Amygdala (tissue), 56 donors: ENCODE measurements at regions not wholly inside any gene's neighbourhood (a gene's known extent, or its start where the extent isn't known, plus 50 kb on each side); places are given as distances from the start of the nearest gene placed in this dataset.

Experiments
- DNase-seq, 56 donors: peaks; one replicate each; lab custom pipeline; 2025; lab: John Stamatoyannopoulos, UW

GRCh38 chr15:93694033-93694432 lies 537.3 kb upstream of the MCTP2 start:
- no peak for DNase-seq

DNA sequence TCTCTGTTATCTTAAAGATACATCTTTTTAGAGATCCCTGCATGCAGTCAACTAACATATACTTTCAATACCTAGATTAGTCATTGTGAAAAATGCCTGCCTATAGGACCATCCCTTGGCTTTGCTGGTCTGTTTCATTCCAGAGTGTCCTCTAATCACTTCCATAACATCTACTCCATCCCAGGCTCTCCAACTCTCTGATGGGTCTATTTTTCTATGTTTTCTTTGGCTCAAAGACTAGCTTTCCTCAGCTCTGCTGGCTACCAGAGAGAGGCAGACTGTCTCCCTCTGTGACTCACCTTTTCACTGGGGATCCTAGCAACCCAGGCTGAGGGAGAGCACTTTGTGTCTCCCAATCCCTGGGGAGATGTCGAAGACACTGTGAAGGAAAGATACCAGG lies 547.7 kb upstream of the MCTP2 start:
- no peak for DNase-seq

- no peak for DNase-seq
These were observed 559.9 kb upstream of the MCTP2 start for GRCh38 chr15:93671387-93671943.

DNA sequence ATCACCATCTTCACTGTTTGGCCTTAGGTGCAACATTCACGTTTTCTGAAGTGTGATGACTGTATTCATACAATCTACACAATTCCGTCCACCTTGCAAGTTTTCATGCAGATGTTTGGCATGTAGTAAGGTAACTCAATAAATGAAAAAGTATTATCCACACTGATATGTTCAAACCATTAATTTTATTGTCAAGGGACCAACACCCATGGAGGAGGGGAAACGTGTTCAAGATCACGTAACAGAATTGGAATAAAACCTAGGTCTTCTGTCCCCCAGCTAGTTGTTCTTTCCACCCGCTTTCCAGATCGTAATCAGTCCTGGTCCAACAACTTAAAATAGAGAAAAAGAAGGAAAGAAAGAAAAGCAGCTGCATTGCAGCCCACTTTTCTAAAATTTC lies 560.4 kb upstream of the MCTP2 start:
- no peak for DNase-seq

GRCh38 chr15:93664213-93664956 lies 567.0 kb upstream of the MCTP2 start:
- no peak for DNase-seq

DNA sequence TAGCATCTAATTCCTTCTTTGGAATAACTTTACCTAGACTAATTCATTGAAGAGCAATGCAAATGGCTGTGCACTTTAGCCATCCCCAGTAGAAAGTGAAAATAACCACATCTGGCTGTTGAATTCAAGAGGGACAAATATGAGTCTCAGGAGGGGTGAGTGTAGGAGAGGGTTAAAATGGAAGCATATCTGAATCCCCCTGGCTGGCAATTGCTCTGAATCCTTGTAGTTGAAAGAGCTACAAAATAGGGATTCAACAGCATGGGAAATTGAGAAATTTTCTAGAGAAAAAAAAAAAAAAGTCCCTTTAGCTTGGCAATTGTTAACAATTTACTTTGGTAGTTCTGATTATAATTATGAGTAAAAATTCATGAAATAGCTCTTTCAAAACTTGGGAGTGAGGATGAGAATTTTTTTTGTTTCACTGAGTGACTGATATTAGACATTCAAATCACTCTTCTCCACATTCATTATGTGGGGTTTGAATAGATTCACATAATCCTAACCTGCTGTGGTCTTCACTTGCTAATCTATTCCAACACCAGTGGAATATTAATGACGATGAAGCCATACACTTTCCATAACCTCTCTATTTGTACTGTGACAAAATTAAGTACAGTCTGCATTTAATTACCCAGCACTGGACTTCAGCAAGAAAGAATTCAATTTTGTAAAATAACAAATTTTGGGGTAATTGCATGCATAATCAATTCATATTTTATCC lies 569.0 kb upstream of the MCTP2 start:
- DNase-seq, result no peak

GRCh38 chr15:93658026-93658816 lies 569.2 kb upstream of the RGMA start:
- no peak for DNase-seq

DNA sequence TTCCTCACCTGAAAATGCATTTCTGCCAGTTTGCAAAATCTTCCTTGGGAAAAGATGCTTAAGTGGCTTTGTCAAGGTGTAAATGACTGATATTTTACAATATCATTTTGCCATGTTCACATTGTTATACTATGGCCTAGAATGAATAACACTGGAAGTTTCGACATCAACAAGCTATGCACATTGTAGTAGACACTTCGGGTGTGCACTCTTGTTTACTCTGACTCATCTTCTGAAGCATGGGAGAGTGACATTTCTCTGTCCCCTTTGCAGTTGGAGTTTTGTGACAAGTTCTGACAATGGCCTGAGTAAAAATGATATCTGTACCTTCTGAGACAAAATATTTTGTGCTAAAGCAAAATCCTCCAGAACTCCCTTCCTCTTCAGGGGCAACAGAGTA lies 567.0 kb upstream of the RGMA start:
- DNase-seq, result no peak

GRCh38 chr15:93649691-93650235 lies 560.8 kb upstream of the RGMA start:
- DNase-seq, result no peak

- no peak for DNase-seq
These were observed 557.2 kb upstream of the RGMA start for GRCh38 chr15:93646193-93646592.

GRCh38 chr15:93645594-93645993 lies 556.6 kb upstream of the RGMA start:
- no peak for DNase-seq

DNA sequence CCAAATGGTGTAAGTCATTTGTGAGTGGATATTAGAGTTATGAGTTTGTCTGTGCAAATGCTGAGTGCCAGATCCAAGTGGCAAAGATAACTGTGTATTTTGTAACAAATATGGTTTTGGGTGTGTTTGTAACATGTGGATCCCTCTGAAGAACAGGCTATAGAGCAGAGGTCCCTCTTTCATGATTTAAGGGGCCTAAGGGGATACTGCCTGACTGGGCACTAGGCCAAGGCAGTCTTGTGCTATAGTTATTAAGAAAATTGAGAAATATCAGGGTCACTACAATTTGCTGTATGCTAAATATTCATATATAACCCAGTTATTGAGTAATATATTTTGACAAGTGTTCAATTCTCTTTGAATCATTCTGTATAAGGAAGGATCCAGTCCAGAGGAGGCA lies 555.6 kb upstream of the RGMA start:
- DNase-seq, result no peak

- DNase-seq, result no peak
These were observed 551.5 kb upstream of the RGMA start for GRCh38 chr15:93640411-93640962.

DNA sequence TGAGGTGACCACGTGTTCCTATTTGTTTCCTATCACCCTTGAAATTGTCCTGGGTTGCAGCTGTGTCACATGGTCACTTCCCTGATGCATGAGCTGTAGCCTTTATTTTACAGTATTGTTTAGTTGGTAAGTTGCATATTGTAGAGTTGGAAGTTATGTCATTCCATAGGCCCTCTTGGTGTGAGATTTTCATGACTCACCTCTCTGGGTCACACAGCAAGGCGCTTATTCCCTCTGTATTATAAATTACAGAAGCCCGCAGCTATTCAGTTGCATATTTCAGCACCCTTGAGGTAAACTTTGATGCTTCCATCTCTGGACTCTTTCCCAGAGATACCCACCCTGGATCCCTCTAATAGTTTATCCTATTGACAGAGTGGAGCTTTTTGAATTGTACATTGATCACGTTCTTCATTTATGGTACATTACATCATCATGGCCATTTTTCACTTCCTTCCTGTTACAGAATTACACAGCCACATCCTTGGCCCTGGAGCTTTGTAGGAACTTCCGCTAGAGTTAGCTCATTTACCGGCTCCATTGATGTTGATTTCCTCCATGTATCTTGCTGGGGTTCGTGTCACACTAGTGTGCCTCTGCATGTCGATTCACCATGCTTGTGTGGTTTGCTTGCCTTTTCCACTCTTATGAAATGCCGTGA lies 543.1 kb upstream of the RGMA start:
- DNase-seq, result no peak

- DNase-seq, result no peak
These were observed 530.6 kb upstream of the RGMA start for GRCh38 chr15:93619597-93619996.

DNA sequence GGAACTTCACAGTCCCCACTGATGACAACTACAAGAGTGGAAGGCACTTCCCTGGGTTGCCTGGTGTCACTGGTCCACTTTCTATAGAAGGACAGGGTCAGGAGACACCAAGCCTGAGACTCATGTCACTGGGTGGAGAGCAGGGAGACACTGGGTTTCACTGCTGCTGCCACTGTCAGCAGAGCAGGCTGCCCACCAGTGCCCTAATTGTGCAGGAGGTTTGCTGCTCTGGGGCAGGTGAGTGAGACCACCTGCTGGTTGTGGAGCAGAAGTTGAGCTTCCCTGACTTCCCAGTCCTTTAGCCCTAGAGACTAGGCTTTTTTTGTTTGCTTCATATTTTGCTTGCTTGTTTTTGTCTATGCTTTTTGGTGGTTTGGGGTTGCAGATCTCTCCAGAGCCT lies 528.4 kb upstream of the RGMA start:
- DNase-seq, result no peak

DNA sequence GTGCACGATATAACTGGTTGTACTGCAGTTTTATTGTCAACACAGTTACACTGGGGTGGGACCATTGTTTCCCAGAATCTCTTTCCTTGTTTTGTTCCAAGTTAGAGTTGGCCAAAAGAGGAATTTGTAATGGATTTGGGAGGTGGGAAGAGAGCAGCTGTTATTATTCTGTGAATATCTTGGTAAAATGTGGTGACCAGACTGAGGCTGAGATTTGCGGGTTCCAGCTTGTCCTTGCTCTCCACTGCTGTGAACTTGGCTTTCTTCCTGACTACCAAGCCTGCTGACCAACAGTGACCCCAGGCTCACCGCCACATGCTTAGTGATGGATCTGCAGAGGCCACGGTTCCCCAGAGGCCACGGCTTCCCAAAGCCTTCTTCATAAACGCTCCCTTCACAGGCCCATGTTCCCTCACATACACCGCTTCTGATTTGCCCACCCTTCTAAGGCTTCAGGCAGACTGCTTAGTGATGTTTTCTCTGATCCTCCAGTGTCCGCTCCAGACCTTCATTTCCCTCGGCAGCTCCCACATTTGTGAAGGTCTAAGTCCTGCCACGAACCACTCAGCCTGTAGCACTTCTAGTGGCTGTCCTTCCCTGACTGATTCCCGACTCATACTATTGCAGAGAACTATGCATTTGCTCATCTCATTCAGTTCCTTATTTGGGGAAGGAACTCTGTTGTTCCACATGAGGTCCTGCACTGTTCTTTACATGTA lies 525.5 kb upstream of the RGMA start:
- no peak for DNase-seq

DNA sequence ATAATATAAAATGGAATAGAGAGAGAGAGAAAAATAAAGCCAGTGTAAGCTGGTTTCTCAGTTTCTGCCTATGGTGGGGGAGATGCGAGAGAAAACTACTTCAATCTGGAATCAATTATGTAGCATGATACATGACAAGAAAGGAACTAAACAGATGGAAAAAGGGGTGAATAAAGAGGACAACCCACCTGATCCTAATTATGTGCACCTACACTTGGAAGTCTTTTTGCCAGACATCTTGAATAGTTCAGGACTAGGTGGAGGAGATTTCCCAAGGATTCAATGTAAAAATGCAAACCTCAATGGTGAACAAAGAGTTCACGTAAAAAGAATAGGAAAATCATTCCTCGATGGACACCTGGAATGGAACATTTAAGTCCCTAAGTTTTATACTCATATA lies 524.4 kb upstream of the RGMA start:
- DNase-seq, result no peak

DNA sequence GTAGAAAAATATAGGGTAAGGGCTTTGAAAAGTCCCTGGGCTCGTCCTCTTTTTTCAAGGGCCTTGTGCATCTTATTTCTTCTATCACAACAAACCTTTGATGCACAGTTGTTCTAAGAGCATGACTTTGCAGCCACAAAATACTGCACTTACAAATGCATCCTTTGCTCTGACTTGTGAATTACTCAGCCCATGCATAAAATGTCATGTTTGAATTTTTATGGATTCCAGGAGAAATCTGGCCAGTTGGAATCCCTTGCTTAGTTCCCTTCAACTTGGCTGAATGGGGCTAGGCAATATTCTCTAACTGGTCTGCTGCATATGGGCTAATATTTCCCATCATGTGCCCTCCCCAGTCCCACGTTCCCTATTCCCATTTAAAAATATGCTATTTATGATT lies 523.9 kb upstream of the RGMA start:
- no peak for DNase-seq
